H1 (cell line): ENCODE measurements at regions not wholly inside any gene's neighbourhood (a gene's known extent, or its start where the extent isn't known, plus 50 kb on each side); places are given as distances from the start of the nearest gene placed in this dataset.

Experiments
- POLR2A ChIP-seq, 2 experiments: IDR thresholded peaks; 1 replicate in 1 of 2; 2 replicates in 1 of 2; pipeline ENCODE4 v1.6.1; 2011; ENCODE audit warnings: low read depth in 2 of 2, low read length in 2 of 2, mild to moderate bottlenecking in 2 of 2; ENCODE audit errors: control extremely low read depth in 1 of 2
- TAF7 ChIP-seq: optimal IDR thresholded peaks from 2 replicates; pipeline ENCODE3; 2011; ENCODE audit warnings: low read depth, mild to moderate bottlenecking, inconsistent platforms, low read length, moderate library complexity, borderline replicate concordance
- ZNF274 ChIP-seq: IDR thresholded peaks from 2 replicates; pipeline ENCODE4 v1.7.0; 2012; ENCODE audit warnings: low read length, borderline replicate concordance; ENCODE audit errors: extremely low read depth
- TF ChIP-seq, protein P1 (sequence below), 3 experiments: IDR thresholded peaks; 1 replicate in 2 of 3; 2 replicates in 1 of 3; pipeline versions ENCODE4 v1.5.1 to v1.6.1; 2011; ENCODE audit warnings: low read length in 3 of 3, mild to moderate bottlenecking in 3 of 3, inconsistent platforms in 2 of 3, low read depth in 1 of 3, moderate library complexity in 1 of 3; ENCODE audit not compliant: insufficient read depth in 1 of 3; ENCODE audit errors: control extremely low read depth in 1 of 3

GRCh38 chr3:13251166-13251903 is 168.8 kb downstream of the NUP210 start (continued):
- no peak for TF ChIP-seq ZNF274
- TF ChIP-seq POLR2A (IDR thresholded peaks at IDR 0.05; ENCODE audit: control extremely low read depth in 1 of 2, low read depth in 2 of 2, low read length in 2 of 2), result no peak
- no peak for TF ChIP-seq TAF7
- TF ChIP-seq, protein P1, sequence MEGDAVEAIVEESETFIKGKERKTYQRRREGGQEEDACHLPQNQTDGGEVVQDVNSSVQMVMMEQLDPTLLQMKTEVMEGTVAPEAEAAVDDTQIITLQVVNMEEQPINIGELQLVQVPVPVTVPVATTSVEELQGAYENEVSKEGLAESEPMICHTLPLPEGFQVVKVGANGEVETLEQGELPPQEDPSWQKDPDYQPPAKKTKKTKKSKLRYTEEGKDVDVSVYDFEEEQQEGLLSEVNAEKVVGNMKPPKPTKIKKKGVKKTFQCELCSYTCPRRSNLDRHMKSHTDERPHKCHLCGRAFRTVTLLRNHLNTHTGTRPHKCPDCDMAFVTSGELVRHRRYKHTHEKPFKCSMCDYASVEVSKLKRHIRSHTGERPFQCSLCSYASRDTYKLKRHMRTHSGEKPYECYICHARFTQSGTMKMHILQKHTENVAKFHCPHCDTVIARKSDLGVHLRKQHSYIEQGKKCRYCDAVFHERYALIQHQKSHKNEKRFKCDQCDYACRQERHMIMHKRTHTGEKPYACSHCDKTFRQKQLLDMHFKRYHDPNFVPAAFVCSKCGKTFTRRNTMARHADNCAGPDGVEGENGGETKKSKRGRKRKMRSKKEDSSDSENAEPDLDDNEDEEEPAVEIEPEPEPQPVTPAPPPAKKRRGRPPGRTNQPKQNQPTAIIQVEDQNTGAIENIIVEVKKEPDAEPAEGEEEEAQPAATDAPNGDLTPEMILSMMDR (IDR thresholded peaks at IDR 0.05; ENCODE audit: control extremely low read depth in 1 of 3, insufficient read depth in 1 of 3, low read depth in 1 of 3, low read length in 3 of 3), result no peak
